HCT116 (cell line): ENCODE measurements at regions not wholly inside any gene's neighbourhood (a gene's known extent, or its start where the extent isn't known, plus 50 kb on each side); places are given as distances from the start of the nearest gene placed in this dataset.

Experiments used
- CEBPB ChIP-seq: IDR thresholded peaks from 2 replicates; pipeline ENCODE4 v1.6.1; 2012; ENCODE audit warnings: low read depth
- EZH2 ChIP-seq: fragments of 200-600 bp; sonication (generic); IDR thresholded peaks from 2 replicates; pipeline ENCODE4 v1.6.1; 2017; ENCODE audit warnings: antibody characterized with exemption, mixed run types
- POLR2A ChIP-seq: IDR thresholded peaks from 2 replicates; pipeline ENCODE4 v1.7.0; 2011; ENCODE audit warnings: borderline replicate concordance; ENCODE audit not compliant: insufficient read depth, insufficient read length; ENCODE audit errors: extremely low read depth
- POLR2AphosphoS5 ChIP-seq: IDR thresholded peaks from 2 replicates; pipeline ENCODE4 v1.6.1; 2011; ENCODE audit warnings: mild to moderate bottlenecking, low read depth, low read length, moderate library complexity
- RAD21 ChIP-seq: IDR thresholded peaks from 2 replicates; pipeline ENCODE4 v1.6.1; 2012; ENCODE audit warnings: low read depth, mild to moderate bottlenecking
- SP1 ChIP-seq: IDR thresholded peaks from 2 replicates; pipeline ENCODE4 v1.6.1; 2012; ENCODE audit warnings: low read depth
- YY1 ChIP-seq: IDR thresholded peaks from 2 replicates; pipeline ENCODE4 v1.6.1; 2011; ENCODE audit warnings: low read length, low read depth, moderate library complexity, mild to moderate bottlenecking; ENCODE audit not compliant: insufficient replicate concordance; ENCODE audit errors: extremely low read depth
- TF ChIP-seq, protein P1 (sequence below), 3 experiments: fragments of 200-600 bp in 1 of 3; sonication (generic) in 1 of 3; IDR thresholded peaks in 2 of 3; conservative IDR thresholded peaks in 1 of 3; 2 replicates each; pipeline ENCODE4 v1.5.1; 2012 to 2017; ENCODE audit warnings: low read depth in 2 of 3, low read length in 2 of 3, antibody characterized with exemption in 1 of 3, borderline replicate concordance in 1 of 3, control low read depth in 1 of 3, mild to moderate bottlenecking in 1 of 3, mixed read lengths in 1 of 3, mixed run types in 1 of 3, moderate library complexity in 1 of 3; ENCODE audit not compliant: insufficient read depth in 1 of 3
- TF ChIP-seq, protein P2 (sequence below): IDR thresholded peaks from 2 replicates; pipeline ENCODE4 v1.6.1; 2012; ENCODE audit warnings: low read depth
- TF ChIP-seq, protein P3 (sequence below): IDR thresholded peaks from 2 replicates; pipeline ENCODE4 v1.6.1; 2012

DNA sequence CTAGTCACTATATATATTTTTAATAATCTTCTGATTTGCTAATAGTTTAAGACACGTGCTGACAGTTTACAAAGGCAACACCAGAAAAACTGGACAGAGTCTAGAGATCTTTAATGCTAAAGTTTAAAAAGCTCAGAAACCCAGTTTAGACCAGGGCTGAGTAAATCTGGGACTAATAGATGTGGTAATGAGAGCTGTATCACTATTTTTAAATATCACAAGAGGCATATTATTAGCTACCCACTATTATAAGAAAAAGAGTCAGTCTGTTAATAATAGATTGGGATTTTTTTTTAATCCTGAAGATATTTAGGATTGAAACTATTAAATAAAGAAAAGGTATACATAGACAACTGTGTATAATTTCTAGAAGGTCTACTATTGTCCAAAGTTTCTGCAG, 299.9 kb downstream of the ZEB2 start:
- TF ChIP-seq, protein P1, sequence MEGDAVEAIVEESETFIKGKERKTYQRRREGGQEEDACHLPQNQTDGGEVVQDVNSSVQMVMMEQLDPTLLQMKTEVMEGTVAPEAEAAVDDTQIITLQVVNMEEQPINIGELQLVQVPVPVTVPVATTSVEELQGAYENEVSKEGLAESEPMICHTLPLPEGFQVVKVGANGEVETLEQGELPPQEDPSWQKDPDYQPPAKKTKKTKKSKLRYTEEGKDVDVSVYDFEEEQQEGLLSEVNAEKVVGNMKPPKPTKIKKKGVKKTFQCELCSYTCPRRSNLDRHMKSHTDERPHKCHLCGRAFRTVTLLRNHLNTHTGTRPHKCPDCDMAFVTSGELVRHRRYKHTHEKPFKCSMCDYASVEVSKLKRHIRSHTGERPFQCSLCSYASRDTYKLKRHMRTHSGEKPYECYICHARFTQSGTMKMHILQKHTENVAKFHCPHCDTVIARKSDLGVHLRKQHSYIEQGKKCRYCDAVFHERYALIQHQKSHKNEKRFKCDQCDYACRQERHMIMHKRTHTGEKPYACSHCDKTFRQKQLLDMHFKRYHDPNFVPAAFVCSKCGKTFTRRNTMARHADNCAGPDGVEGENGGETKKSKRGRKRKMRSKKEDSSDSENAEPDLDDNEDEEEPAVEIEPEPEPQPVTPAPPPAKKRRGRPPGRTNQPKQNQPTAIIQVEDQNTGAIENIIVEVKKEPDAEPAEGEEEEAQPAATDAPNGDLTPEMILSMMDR (IDR thresholded peaks at IDR 0.05 in 2 of 3, conservative IDR thresholded peaks at IDR 0.05 in 1 of 3; ENCODE audit: borderline replicate concordance in 1 of 3, insufficient read depth in 1 of 3, low read depth in 2 of 3, low read length in 2 of 3): no peak
- TF ChIP-seq YY1 (no peak), SP1 (no peak), EZH2 (no peak), POLR2A (no peak), RAD21 (no peak), CEBPB (no peak), POLR2AphosphoS5 (no peak)
- TF ChIP-seq, protein P2, sequence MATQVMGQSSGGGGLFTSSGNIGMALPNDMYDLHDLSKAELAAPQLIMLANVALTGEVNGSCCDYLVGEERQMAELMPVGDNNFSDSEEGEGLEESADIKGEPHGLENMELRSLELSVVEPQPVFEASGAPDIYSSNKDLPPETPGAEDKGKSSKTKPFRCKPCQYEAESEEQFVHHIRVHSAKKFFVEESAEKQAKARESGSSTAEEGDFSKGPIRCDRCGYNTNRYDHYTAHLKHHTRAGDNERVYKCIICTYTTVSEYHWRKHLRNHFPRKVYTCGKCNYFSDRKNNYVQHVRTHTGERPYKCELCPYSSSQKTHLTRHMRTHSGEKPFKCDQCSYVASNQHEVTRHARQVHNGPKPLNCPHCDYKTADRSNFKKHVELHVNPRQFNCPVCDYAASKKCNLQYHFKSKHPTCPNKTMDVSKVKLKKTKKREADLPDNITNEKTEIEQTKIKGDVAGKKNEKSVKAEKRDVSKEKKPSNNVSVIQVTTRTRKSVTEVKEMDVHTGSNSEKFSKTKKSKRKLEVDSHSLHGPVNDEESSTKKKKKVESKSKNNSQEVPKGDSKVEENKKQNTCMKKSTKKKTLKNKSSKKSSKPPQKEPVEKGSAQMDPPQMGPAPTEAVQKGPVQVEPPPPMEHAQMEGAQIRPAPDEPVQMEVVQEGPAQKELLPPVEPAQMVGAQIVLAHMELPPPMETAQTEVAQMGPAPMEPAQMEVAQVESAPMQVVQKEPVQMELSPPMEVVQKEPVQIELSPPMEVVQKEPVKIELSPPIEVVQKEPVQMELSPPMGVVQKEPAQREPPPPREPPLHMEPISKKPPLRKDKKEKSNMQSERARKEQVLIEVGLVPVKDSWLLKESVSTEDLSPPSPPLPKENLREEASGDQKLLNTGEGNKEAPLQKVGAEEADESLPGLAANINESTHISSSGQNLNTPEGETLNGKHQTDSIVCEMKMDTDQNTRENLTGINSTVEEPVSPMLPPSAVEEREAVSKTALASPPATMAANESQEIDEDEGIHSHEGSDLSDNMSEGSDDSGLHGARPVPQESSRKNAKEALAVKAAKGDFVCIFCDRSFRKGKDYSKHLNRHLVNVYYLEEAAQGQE: no peak
- TF ChIP-seq, protein P3, sequence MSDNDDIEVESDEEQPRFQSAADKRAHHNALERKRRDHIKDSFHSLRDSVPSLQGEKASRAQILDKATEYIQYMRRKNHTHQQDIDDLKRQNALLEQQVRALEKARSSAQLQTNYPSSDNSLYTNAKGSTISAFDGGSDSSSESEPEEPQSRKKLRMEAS: no peak
